GM21390 (cell line): ENCODE measurements at regions not wholly inside any gene's neighbourhood (a gene's known extent, or its start where the extent isn't known, plus 50 kb on each side); places are given as distances from the start of the nearest gene placed in this dataset.
"Not testable (repeated sequence)": the region's sequence is repeated elsewhere in the genome, so short reads cannot be mapped to it uniquely, and the experiment has no call there.

Experiments used
- ATAC-seq: cut with Tn5 transposase; IDR thresholded peaks from one replicate; pipeline ENCODE4 v1.9.1; 2021; ENCODE audit not compliant: unreplicated experiment

- no peak for ATAC-seq
Observed at GRCh38 chr2:6103372-6103771, 411.2 kb downstream of the SOX11 start.

GRCh38 chr2:6103949-6104348 lies 411.8 kb downstream of the SOX11 start:
- ATAC-seq: no peak

- no peak for ATAC-seq
Observed at GRCh38 chr2:6107290-6107689, 415.1 kb downstream of the SOX11 start.

GRCh38 chr2:6109831-6110230 lies 417.6 kb downstream of the SOX11 start:
- no peak for ATAC-seq

- no peak for ATAC-seq
Observed at GRCh38 chr2:6111781-6112261, 419.6 kb downstream of the SOX11 start.

GRCh38 chr2:6113786-6114185 lies 421.6 kb downstream of the SOX11 start:
- no peak for ATAC-seq

- no peak for ATAC-seq
Observed at GRCh38 chr2:6127718-6128117, 435.5 kb downstream of the SOX11 start.

- no peak for ATAC-seq
Observed at GRCh38 chr2:6139142-6139541, 447.0 kb downstream of the SOX11 start.

- ATAC-seq: no peak
Observed at GRCh38 chr2:6139916-6140315, 447.7 kb downstream of the SOX11 start.

GRCh38 chr2:6140509-6140908 lies 448.3 kb downstream of the SOX11 start:
- no peak for ATAC-seq

GRCh38 chr2:6143812-6144211 lies 451.6 kb downstream of the SOX11 start:
- no peak for ATAC-seq

GRCh38 chr2:6147215-6147614 lies 455.0 kb downstream of the SOX11 start:
- ATAC-seq: not testable (repeated sequence)

- no peak for ATAC-seq
Observed at GRCh38 chr2:6148882-6149281, 456.7 kb downstream of the SOX11 start.

- ATAC-seq: no peak
Observed at GRCh38 chr2:6159606-6160005, 467.4 kb downstream of the SOX11 start.

- ATAC-seq: no peak
Observed at GRCh38 chr2:6163932-6164331, 471.7 kb downstream of the SOX11 start.

GRCh38 chr2:6164986-6165747 lies 473.0 kb downstream of the SOX11 start:
- ATAC-seq: no peak

- no peak for ATAC-seq
Observed at GRCh38 chr2:6167592-6168138, 475.5 kb downstream of the SOX11 start.

- ATAC-seq: no peak
Observed at GRCh38 chr2:6168485-6168884, 476.3 kb downstream of the SOX11 start.

- no peak for ATAC-seq
Observed at GRCh38 chr2:6171294-6171693, 479.1 kb downstream of the SOX11 start.

- no peak for ATAC-seq
Observed at GRCh38 chr2:6177811-6178210, 485.6 kb downstream of the SOX11 start.

GRCh38 chr2:6181525-6181924 lies 489.3 kb downstream of the SOX11 start:
- ATAC-seq: no peak

- no peak for ATAC-seq
Observed at GRCh38 chr2:6181926-6182325, 489.7 kb downstream of the SOX11 start.

- ATAC-seq: no peak
Observed at GRCh38 chr2:6183226-6183625, 491.0 kb downstream of the SOX11 start.
